HG02943 (cell line): ENCODE measurements at regions not wholly inside any gene's neighbourhood (a gene's known extent, or its start where the extent isn't known, plus 50 kb on each side); places are given as distances from the start of the nearest gene placed in this dataset.
"Not testable (repeated sequence)": the region's sequence is repeated elsewhere in the genome, so short reads cannot be mapped to it uniquely, and the experiment has no call there.

Experiments used
- ATAC-seq: cut with Tn5 transposase; IDR thresholded peaks from one replicate; pipeline ENCODE4 v1.9.1; 2021; ENCODE audit warnings: mild to moderate bottlenecking, low read depth, moderate library complexity; ENCODE audit not compliant: unreplicated experiment

GRCh38 chr13:87736849-87737385 is 65.7 kb downstream of the SLITRK5 start:
- no peak for ATAC-seq

DNA sequence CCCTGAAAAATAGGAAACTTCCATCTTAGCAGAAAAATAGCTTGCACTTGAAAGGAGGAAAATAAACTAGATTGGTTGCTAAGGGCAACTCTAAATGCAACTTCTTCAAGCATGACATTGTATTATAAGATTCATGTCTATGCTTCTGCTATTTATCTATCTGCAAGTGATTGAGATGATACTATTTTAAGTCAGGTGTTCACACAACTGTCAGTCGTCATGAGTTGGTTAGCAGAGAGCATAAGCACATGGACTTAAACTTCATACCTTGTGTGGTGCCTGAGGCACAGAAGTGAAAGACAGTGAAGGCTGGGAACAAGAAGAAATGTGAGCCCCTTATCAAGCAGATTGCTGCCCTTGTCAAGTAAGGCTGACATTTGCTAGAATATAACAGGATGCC is 82.9 kb downstream of the SLITRK5 start:
- no peak for ATAC-seq

- ATAC-seq = no peak
These were observed 98.3 kb downstream of the SLITRK5 start for GRCh38 chr13:87769445-87769844.

- ATAC-seq = no peak
These were observed 106.2 kb downstream of the SLITRK5 start for GRCh38 chr13:87777387-87777786.

GRCh38 chr13:87778128-87778527 is 107.0 kb downstream of the SLITRK5 start:
- no peak for ATAC-seq

DNA sequence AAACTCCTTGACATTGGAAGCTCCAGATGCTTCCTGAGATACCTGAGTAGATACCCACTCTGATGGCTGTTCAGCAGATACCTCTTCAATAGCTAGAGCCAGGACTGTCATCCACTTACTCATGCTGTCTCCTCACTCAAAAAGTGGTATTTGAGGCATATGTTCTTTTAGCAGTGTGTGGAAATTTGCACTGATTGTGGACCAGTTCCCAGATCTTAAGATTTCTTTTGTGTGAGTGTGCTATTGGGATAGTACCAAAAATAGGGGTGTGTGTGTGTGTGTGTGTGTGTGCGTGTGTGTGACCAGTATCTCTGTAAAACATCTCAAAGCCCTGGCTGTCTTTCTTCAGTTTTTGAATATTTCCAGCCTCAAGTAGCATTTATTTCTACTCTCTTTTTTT is 108.3 kb downstream of the SLITRK5 start:
- ATAC-seq = no peak

- ATAC-seq = no peak
These were observed 112.2 kb downstream of the SLITRK5 start for GRCh38 chr13:87783366-87783765.

DNA sequence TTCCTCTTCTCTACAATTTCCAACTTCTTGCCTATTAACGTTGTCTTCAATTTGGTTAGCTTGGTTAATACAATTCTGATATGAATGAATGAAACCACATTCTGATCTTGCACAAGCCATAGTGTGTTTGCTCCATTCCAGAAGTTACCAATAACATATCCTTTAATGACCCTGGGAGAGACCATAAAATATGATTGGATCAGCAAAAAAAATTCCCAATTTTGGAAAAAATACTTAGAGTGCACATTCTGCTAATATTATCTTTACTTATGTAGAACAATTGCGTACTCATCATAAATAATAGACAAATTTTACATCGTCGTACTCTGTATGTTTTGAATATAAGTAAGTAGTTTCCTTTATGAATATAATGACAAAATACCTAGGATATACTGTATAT is 117.2 kb downstream of the SLITRK5 start:
- ATAC-seq = no peak

DNA sequence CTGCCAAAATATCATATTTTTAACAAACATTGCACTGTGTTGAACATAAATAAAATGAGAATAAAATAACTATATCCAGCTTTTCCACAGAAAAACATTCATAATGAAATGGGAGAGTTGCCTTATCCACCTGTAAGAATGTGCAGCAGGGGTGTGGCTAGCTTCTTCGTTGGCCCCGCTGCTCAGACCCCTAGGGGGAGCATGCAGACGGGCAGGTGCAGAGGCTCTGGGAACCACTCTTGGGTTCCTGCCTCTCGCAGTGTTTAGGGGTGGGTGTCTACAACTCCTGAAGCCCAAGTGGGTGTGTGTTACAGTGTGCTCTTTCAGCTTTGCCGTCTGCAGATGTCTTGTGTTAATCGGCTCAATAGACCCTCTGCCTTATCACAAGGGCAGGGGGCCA is 121.7 kb downstream of the SLITRK5 start:
- ATAC-seq = no peak

DNA sequence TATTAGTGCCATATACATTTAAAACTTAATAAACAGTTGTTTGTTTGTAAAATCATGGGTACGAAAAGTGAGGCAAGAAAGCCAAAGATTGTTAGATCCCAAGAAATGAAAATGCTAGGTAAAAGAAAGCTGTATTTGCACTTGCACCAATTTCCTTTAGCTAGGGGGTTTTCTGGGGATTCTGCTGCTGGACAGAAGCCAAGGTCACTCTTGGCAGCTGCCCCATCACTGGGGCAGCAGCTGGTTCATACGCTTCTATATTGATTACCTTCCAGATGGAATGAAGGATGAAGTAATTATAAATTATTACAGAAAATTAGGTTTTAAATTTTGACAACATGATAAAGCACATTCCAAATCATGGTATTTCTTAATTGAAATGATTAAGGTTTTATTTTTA is 127.4 kb downstream of the SLITRK5 start:
- ATAC-seq = no peak

- ATAC-seq = no peak
These were observed 139.2 kb downstream of the SLITRK5 start for GRCh38 chr13:87810391-87810801.

DNA sequence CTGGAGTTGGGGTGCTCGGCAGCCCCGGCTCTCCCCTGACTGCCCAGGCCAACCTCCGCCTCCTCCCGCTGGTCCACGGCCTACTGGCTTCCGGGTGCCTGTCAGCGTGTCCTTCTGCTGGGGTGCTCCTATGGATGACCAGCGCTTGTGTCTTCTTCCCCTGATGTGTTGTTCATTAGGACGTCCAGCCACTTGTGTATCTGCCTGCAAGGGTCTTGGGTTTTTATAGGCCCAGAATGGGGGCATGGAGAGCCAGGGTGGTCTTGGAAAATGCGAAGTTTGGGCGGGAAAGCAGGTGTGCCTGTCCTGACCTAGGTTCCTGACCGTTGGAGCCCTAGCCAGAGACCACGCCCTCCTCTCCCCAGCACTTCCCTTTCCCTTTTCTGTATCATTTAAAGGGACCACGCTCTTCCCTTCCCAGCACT is 139.8 kb downstream of the SLITRK5 start:
- ATAC-seq = no peak

- no peak for ATAC-seq
These were observed 143.2 kb downstream of the SLITRK5 start for GRCh38 chr13:87814403-87814802.

- ATAC-seq = no peak
These were observed 149.1 kb downstream of the SLITRK5 start for GRCh38 chr13:87820241-87820640.

- ATAC-seq = no peak
These were observed 150.3 kb downstream of the SLITRK5 start for GRCh38 chr13:87821512-87821911.

DNA sequence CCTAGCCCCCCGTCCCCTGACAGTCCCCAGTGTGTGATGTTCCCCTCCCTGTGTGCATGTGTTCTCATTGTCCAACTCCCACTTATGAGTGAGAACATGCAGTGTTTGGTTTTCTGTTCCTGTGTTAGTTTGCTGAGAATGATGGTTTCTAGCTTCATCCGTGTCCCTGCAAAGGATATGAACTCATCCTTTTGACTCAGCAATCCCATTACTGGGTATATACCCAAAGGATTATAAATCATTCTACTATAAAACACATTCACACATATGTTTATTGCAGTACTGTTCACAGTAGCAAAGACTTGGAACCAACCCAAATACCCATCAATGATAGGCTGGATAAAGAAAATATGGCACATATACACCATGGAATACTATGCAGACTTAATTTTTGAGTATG is 155.1 kb downstream of the SLITRK5 start:
- not testable (repeated sequence) for ATAC-seq

- no peak for ATAC-seq
These were observed 156.3 kb downstream of the SLITRK5 start for GRCh38 chr13:87827479-87827878.

DNA sequence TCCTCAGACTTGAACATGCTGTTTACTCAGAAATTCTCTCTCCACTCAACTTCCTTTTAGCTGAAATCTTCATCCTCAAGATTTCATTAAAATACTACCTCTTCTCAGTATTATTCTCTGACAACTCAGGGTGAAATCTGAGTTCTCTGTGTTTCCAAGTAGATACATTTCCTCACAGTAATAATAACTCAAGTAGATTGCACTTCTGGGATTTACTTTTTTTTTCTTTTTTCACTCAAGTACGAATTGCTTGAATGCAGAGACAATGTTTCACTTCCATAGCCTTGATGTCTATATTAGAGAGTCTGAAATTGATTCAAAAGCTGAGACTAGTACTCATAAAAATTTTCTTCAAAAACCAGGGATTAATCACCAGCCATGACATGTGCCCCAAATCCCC is 166.4 kb downstream of the SLITRK5 start:
- no peak for ATAC-seq

- no peak for ATAC-seq
These were observed 166.8 kb downstream of the SLITRK5 start for GRCh38 chr13:87837946-87838345.

- ATAC-seq = no peak
These were observed 180.2 kb downstream of the SLITRK5 start for GRCh38 chr13:87851410-87851809.

DNA sequence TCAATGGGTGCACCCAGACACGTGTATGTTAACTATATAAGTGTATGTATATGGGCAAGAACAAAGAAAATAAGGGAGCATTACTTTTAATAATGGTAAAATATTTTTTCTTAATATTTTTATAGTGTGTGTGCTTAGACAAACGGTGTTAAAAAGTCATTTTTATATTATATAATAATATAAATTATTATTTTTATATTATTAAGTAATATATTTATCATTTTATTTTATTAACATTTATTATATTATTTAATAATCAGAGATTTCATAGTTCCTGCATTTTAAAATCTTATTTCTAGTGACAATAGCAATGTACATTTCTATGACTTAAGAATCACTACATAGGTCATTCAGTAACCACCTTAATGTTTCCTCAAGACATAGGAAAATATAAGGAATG is 184.4 kb downstream of the SLITRK5 start:
- ATAC-seq = no peak

DNA sequence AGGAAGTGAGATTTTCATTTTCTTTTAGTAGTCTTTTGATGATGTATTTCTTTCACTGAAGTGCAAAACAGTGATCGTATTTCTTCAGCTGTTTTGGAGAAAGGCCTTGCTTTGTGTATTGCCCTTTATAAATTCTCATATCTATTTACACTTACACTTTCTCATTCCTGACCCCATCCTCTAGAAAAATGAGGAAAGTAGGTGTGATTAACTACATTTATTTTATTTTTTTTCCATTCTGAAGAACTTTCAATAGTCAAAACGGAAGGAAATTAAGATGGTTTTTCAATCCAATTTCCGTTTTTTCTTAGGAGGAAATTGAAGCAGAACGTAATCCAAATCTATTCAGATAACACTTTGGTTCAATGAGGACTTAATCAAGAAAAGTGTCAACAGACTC is 188.1 kb downstream of the SLITRK5 start:
- no peak for ATAC-seq

DNA sequence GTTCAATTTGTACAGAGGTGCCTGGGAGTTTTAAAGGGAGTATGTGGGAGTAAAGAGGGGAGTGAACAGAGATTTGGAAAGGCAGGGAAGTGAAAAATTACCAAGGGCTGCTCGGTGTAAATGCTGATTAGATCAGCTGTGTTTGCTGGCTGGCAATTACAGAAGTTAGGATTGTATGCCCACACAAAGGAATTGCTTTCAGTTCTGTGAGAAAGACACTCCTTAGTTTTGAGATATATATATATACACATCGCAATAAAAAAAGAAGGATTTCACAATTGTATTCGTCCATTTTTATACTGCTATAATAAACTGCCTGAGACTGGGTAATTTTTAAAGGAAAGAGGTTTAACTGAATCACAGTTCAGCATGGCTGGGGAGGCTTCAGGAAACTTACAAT is 196.3 kb downstream of the SLITRK5 start:
- no peak for ATAC-seq
